RWPE2 (cell line): ENCODE measurements at regions not wholly inside any gene's neighbourhood (a gene's known extent, or its start where the extent isn't known, plus 50 kb on each side); places are given as distances from the start of the nearest gene placed in this dataset.
"Not testable (repeated sequence)": the region's sequence is repeated elsewhere in the genome, so short reads cannot be mapped to it uniquely, and the experiment has no call there.

ENCODE experiments used
- ATAC-seq: fragments of 200-7000 bp; cut with Tn5 transposase; 3 replicates; pipeline ENCODE4 v1.9.1; 2021; ENCODE audit warnings: low read depth
- DNase-seq: peaks from one replicate; pipeline ENCODE4 v3.0.0-alpha.2; 2020; ENCODE audit warnings: low spot score
- H3K27ac ChIP-seq: fragments of 450-650 bp; 2 replicates; pipeline ENCODE4 v1.5.1; 2017; ENCODE audit warnings: mild to moderate bottlenecking; ENCODE audit not compliant: poor library complexity, severe bottlenecking
- H3K27me3 ChIP-seq: fragments of 250-450 bp; sonication (Bioruptor Pico); 2 replicates; pipeline ENCODE4 v1.5.1; 2021; ENCODE audit warnings: mild to moderate bottlenecking, moderate library complexity; ENCODE audit not compliant: insufficient read depth, poor library complexity, severe bottlenecking
- H3K36me3 ChIP-seq: fragments of 250-450 bp; sonication (Bioruptor Pico); 2 replicates; pipeline ENCODE4 v1.5.1; 2020; ENCODE audit warnings: low read depth, mild to moderate bottlenecking, moderate library complexity
- H3K4me1 ChIP-seq: fragments of 250-450 bp; sonication (Bioruptor Pico); 2 replicates; pipeline ENCODE4 v1.5.1; 2021; ENCODE audit warnings: mild to moderate bottlenecking, moderate library complexity; ENCODE audit not compliant: insufficient read depth, poor library complexity, severe bottlenecking
- H3K4me3 ChIP-seq: fragments of 250-450 bp; sonication (Bioruptor Pico); 2 replicates; pipeline ENCODE4 v1.5.1; 2021; ENCODE audit warnings: mild to moderate bottlenecking, moderate library complexity; ENCODE audit not compliant: severe bottlenecking
- H3K9me3 ChIP-seq: fragments of 250-450 bp; sonication (Bioruptor Pico); 2 replicates; pipeline ENCODE4 v1.5.1; 2021; ENCODE audit warnings: mild to moderate bottlenecking, moderate library complexity; ENCODE audit not compliant: severe bottlenecking
- CTCF ChIP-seq: fragments of 450-650 bp; IDR thresholded peaks from one replicate; pipeline ENCODE4 v1.5.1; 2017; ENCODE audit warnings: mild to moderate bottlenecking, moderate library complexity; ENCODE audit not compliant: poor library complexity, severe bottlenecking

GRCh38 chr4:73341454-73341853 is 62.6 kb upstream of the ALB start:
- no peak overlapping the region for H3K4me3 ChIP-seq
- peak; percentile 57 for TF ChIP-seq CTCF
- H3K27me3 ChIP-seq = no peaks in the 10 kb centered on the region
- no peaks in the 10 kb centered on the region for H3K4me1 ChIP-seq
- H3K27ac ChIP-seq = no peak overlapping the region
- DNase-seq (no peak), ATAC-seq (peak; percentile 63; the same call in 2 of the 3 replicates)
- H3K9me3 ChIP-seq = no peaks in the 10 kb centered on the region
- H3K36me3 ChIP-seq = no peaks in the 10 kb centered on the region

GRCh38 chr4:73340917-73341316 is 63.2 kb upstream of the ALB start:
- Histone ChIP-seq H3K27ac (no peak overlapping the region), H3K4me3 (no peak overlapping the region), H3K9me3 (no peaks in the 10 kb centered on the region), H3K36me3 (no peaks in the 10 kb centered on the region), H3K4me1 (no peaks in the 10 kb centered on the region), H3K27me3 (no peaks in the 10 kb centered on the region)
- ATAC-seq = no peak
- DNase-seq = no peak
- TF ChIP-seq CTCF = no peak

- Histone ChIP-seq H3K4me3 (no peak overlapping the region), H3K36me3 (no peaks in the 10 kb centered on the region), H3K4me1 (no peaks in the 10 kb centered on the region), H3K9me3 (no peaks in the 10 kb centered on the region), H3K27me3 (no peaks in the 10 kb centered on the region), H3K27ac (no peak overlapping the region)
- no peak for TF ChIP-seq CTCF
- no peak for DNase-seq
- ATAC-seq = no peak
These were observed 68.4 kb upstream of the ALB start for GRCh38 chr4:73335679-73336078.

GRCh38 chr4:73332012-73332411 is 72.1 kb upstream of the ALB start:
- H3K27ac ChIP-seq, H3K9me3 ChIP-seq, ATAC-seq, H3K4me1 ChIP-seq, H3K27me3 ChIP-seq, H3K4me3 ChIP-seq, H3K36me3 ChIP-seq, DNase-seq: not testable (repeated sequence)

GRCh38 chr4:73329300-73329699 is 70.7 kb upstream of the ANKRD17 start:
- Histone ChIP-seq H3K9me3 (no peaks in the 10 kb centered on the region), H3K36me3 (no peaks in the 10 kb centered on the region), H3K4me3 (no peak overlapping the region), H3K4me1 (no peaks in the 10 kb centered on the region), H3K27ac (no peak overlapping the region), H3K27me3 (no peaks in the 10 kb centered on the region)
- DNase-seq = no peak
- TF ChIP-seq CTCF = no peak
- ATAC-seq = no peak

- DNase-seq, H3K9me3 ChIP-seq, ATAC-seq, H3K27ac ChIP-seq, H3K4me3 ChIP-seq, H3K4me1 ChIP-seq, H3K36me3 ChIP-seq, H3K27me3 ChIP-seq: not testable (repeated sequence)
These were observed 67.2 kb upstream of the ANKRD17 start for GRCh38 chr4:73325776-73326175.
